ENCODE measurements at regions not wholly inside any gene's neighbourhood (a gene's known extent, or its start where the extent isn't known, plus 50 kb on each side); places are given as distances from the start of the nearest gene placed in this dataset.

DNA sequence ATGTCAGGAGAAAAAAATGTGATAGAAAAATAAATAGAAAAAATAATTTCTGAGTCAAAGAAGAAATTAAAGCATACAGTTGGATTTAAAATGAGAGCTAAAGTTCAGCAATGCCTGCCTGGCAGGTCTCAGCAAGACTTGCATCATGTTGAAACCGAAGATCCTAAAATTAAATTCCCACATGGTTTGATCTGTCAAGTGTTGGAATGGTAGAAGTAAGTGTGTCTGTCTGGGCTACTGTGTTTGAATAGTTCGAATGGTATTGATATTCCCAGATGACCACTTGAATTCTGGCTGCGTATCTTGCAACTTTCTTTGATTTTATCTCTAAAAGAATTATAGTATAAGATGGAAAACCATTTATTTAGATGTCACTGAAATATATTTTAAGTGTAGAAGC, 1349.6 kb downstream of the EPHA7 start:
- no peak for TF ChIP-seq POLR2A (IDR thresholded peaks at IDR 0.05)
- TF ChIP-seq CTCF (IDR thresholded peaks at IDR 0.05): no peak

All from thyroid gland (tissue), 4 donors.